A673 (cell line): ENCODE measurements at regions not wholly inside any gene's neighbourhood (a gene's known extent, or its start where the extent isn't known, plus 50 kb on each side); places are given as distances from the start of the nearest gene placed in this dataset.
"Not testable (repeated sequence)": the region's sequence is repeated elsewhere in the genome, so short reads cannot be mapped to it uniquely, and the experiment has no call there.

ENCODE experiments used
- BruUV-seq: library from RNA; stranded (reverse); fragments of 400-500 nt; replicated peaks from 2 replicates; lab custom pipeline; 2021; lab: Mats Ljungman, UMichigan
- CTCF ChIA-PET: fragments of 300-600 bp; sonication (Branson Sonifier 250); formaldehyde crosslinking; loops from one replicate; lab custom pipeline; 2022; ENCODE audit warnings: antibody characterized with exemption; lab: Charles Lee
- POLR2A ChIA-PET: fragments of 300-600 bp; sonication (Branson Sonifier 250); formaldehyde crosslinking; loops from one replicate; lab custom pipeline; 2022; ENCODE audit warnings: antibody characterized with exemption; ENCODE audit not compliant: low non-redundant PET; lab: Charles Lee
- DNase-seq: peaks from one replicate; pipeline ENCODE4 v3.0.0-alpha.2; 2015; ENCODE audit warnings: low spot score
- H3K27ac ChIP-seq: fragments of 200-600 bp; sonication (generic); 2 replicates; pipeline ENCODE4 v1.5.1; 2016; ENCODE audit warnings: mixed run types, low read depth, mild to moderate bottlenecking, mixed read lengths, antibody characterized with exemption, low read length; ENCODE audit not compliant: poor library complexity, severe bottlenecking
- H3K27me3 ChIP-seq: fragments of 200-600 bp; sonication (generic); replicated peaks from 2 replicates; pipeline ENCODE4 v1.6.1; 2017; ENCODE audit warnings: mixed run types, low read depth, mild to moderate bottlenecking, mixed read lengths, antibody characterized with exemption, low read length; ENCODE audit not compliant: insufficient read depth, poor library complexity
- H3K36me3 ChIP-seq: fragments of 200-600 bp; sonication (generic); 2 replicates; pipeline ENCODE4 v1.6.1; 2016; ENCODE audit warnings: mixed run types, mild to moderate bottlenecking, mixed read lengths, antibody characterized with exemption, low read length; ENCODE audit not compliant: insufficient read depth, poor library complexity, severe bottlenecking
- H3K4me1 ChIP-seq: fragments of 200-600 bp; sonication (generic); 2 replicates; pipeline ENCODE4 v1.6.1; 2017; ENCODE audit warnings: mixed run types, mild to moderate bottlenecking, mixed read lengths, antibody characterized with exemption, low read length; ENCODE audit not compliant: insufficient read depth, poor library complexity, severe bottlenecking
- H3K4me3 ChIP-seq: fragments of 200-600 bp; sonication (generic); 2 replicates; pipeline ENCODE4 v1.5.1; 2016; ENCODE audit warnings: low read depth, mixed run types, mild to moderate bottlenecking, mixed read lengths, low read length; ENCODE audit not compliant: poor library complexity, severe bottlenecking
- H3K9me3 ChIP-seq: fragments of 200-600 bp; sonication (generic); 2 replicates; pipeline ENCODE4 v1.6.1; 2016; ENCODE audit warnings: mixed run types, low read depth, mild to moderate bottlenecking, mixed read lengths, antibody characterized with exemption, low read length; ENCODE audit not compliant: poor library complexity, severe bottlenecking
- CTCF ChIP-seq: fragments of 300-800, 200-600 bp; sonication (generic); conservative IDR thresholded peaks from 2 replicates; pipeline ENCODE4 v1.5.1; 2017; ENCODE audit warnings: low read depth, mild to moderate bottlenecking, antibody characterized with exemption, low read length, moderate library complexity, mixed read lengths
- EZH2 ChIP-seq: fragments of 200-600 bp; sonication (generic); IDR thresholded peaks from 2 replicates; pipeline ENCODE4 v1.6.1; 2017; ENCODE audit warnings: borderline replicate concordance, low read depth, mild to moderate bottlenecking, mixed read lengths, antibody characterized with exemption, low read length; ENCODE audit not compliant: poor library complexity, severe bottlenecking
- intact Hi-C: fragments of 100-400 bp; cut with micrococcal nuclease; formaldehyde crosslinking; loops from one replicate; pipeline ENCODE4 v1.10.0; 2022; ENCODE audit not compliant: unreplicated experiment

GRCh38 chr3:18087988-18088387 is 337.2 kb downstream of the SATB1 start:
- POLR2A ChIA-PET = no interaction called here
- no peaks in the 10 kb centered on the region for H3K9me3 ChIP-seq
- no peak for TF ChIP-seq EZH2
- no peak for TF ChIP-seq CTCF
- H3K36me3 ChIP-seq = no peaks in the 10 kb centered on the region
- H3K27ac ChIP-seq = no peak overlapping the region
- DNase-seq = no peak
- CTCF ChIA-PET = no interaction called here
- BruUV-seq = no TSS peak
- no peak overlapping the region for H3K4me3 ChIP-seq
- intact Hi-C loops = no loop called here
- H3K27me3 ChIP-seq = peaks cover 12% of the 10 kb centered on the region
- H3K4me1 ChIP-seq = no peaks in the 10 kb centered on the region

GRCh38 chr3:18086760-18087159 is 338.4 kb downstream of the SATB1 start:
- Histone ChIP-seq H3K36me3 (no peaks in the 10 kb centered on the region), H3K27ac (no peak overlapping the region), H3K4me1 (no peaks in the 10 kb centered on the region), H3K27me3 (peaks cover 12% of the 10 kb centered on the region), H3K4me3 (no peak overlapping the region), H3K9me3 (no peaks in the 10 kb centered on the region)
- no peak for TF ChIP-seq CTCF
- TF ChIP-seq EZH2 = no peak
- CTCF ChIA-PET = no interaction called here
- intact Hi-C loops = no loop called here
- no TSS peak for BruUV-seq
- POLR2A ChIA-PET = no interaction called here
- no peak for DNase-seq

- no peak for TF ChIP-seq EZH2
- Histone ChIP-seq H3K4me1 (no peaks in the 10 kb centered on the region), H3K27ac (no peak overlapping the region), H3K9me3 (no peaks in the 10 kb centered on the region), H3K27me3 (peaks cover 12% of the 10 kb centered on the region), H3K36me3 (no peaks in the 10 kb centered on the region), H3K4me3 (no peak overlapping the region)
- no TSS peak for BruUV-seq
- CTCF ChIA-PET = no interaction called here
- intact Hi-C loops = no loop called here
- POLR2A ChIA-PET = no interaction called here
- DNase-seq = no peak
Measured at GRCh38 chr3:18086078-18086477, 339.1 kb downstream of the SATB1 start.

- H3K36me3 ChIP-seq = no peaks in the 10 kb centered on the region
- intact Hi-C loops = no loop called here
- no TSS peak for BruUV-seq
- CTCF ChIA-PET = no interaction called here
- DNase-seq = no peak
- H3K27ac ChIP-seq = no peak overlapping the region
- no peaks in the 10 kb centered on the region for H3K4me1 ChIP-seq
- H3K9me3 ChIP-seq = no peaks in the 10 kb centered on the region
- H3K4me3 ChIP-seq = no peak overlapping the region
- POLR2A ChIA-PET = no interaction called here
- TF ChIP-seq EZH2 = no peak
- no peak for TF ChIP-seq CTCF
- H3K27me3 ChIP-seq = peaks cover 12% of the 10 kb centered on the region
Measured at GRCh38 chr3:18085429-18085828, 339.7 kb downstream of the SATB1 start.

GRCh38 chr3:18083273-18083590 is 340.8 kb upstream of the TBC1D5 start:
- peaks cover 12% of the 10 kb centered on the region for H3K27me3 ChIP-seq
- DNase-seq, POLR2A ChIA-PET, intact Hi-C loops, BruUV-seq, CTCF ChIA-PET, H3K4me1 ChIP-seq, H3K27ac ChIP-seq, H3K36me3 ChIP-seq, H3K9me3 ChIP-seq, H3K4me3 ChIP-seq: not testable (repeated sequence)
